ENCODE measurements at regions not wholly inside any gene's neighbourhood (a gene's known extent, or its start where the extent isn't known, plus 50 kb on each side); places are given as distances from the start of the nearest gene placed in this dataset.
A peak's percentile ranks its signal among the peaks of the same experiment; 100 is the strongest.

- Histone ChIP-seq H3K27me3 (no peaks in the 10 kb centered on the region), H3K27ac (no peak overlapping the region), H3K4me1 (no peaks in the 10 kb centered on the region), H3K9me3 (no peaks in the 10 kb centered on the region), H3K4me3 (no peak overlapping the region), H3K36me3 (no peaks in the 10 kb centered on the region)
- in situ Hi-C loops (cut with MboI; ENCODE audit: low pct_ligation_motif_present in 1 of 4, low pct_unique_long_range_greater_than_20kb in 1 of 4, low sequenced_read_pairs in 3 of 4) = no loop called here
- TF ChIP-seq EP300 (IDR thresholded peaks at IDR 0.05; ENCODE audit: low read depth) = no peak
- TF ChIP-seq, protein P1, sequence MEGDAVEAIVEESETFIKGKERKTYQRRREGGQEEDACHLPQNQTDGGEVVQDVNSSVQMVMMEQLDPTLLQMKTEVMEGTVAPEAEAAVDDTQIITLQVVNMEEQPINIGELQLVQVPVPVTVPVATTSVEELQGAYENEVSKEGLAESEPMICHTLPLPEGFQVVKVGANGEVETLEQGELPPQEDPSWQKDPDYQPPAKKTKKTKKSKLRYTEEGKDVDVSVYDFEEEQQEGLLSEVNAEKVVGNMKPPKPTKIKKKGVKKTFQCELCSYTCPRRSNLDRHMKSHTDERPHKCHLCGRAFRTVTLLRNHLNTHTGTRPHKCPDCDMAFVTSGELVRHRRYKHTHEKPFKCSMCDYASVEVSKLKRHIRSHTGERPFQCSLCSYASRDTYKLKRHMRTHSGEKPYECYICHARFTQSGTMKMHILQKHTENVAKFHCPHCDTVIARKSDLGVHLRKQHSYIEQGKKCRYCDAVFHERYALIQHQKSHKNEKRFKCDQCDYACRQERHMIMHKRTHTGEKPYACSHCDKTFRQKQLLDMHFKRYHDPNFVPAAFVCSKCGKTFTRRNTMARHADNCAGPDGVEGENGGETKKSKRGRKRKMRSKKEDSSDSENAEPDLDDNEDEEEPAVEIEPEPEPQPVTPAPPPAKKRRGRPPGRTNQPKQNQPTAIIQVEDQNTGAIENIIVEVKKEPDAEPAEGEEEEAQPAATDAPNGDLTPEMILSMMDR (IDR thresholded peaks at IDR 0.05) = no peak
- DNase-seq = no peak
- intact Hi-C loops (cut with DNase I; ENCODE audit: low total_unique reads) = no loop called here
- WGBS, 2 donors (ENCODE audit: low coverage in 1 of 2) = 77 to 79% methylated on average over 3 to 9 of the region's 9 CpGs
Observed at GRCh38 chr3:54003136-54003535, 111.5 kb upstream of the SELENOK start.

DNA sequence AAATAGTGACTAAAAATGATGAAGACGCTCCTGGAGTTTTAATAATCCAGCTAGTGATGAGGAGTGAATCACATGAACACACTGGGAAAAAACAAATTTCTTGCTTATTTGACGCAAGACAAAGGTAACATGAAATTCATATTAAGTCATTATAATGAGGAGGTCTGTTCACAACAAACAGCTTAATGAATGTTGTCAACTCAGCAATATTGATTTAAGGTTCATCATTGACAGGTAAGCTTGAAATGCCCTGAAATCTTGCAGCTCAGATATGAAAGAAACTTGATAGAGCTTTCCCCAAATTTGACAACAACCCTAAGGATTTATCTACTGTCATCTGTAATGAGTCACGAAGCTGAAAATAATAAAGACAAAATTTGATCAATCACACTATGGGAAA lies 108.1 kb upstream of the SELENOK start:
- no peaks in the 10 kb centered on the region for H3K36me3 ChIP-seq
- DNase-seq = no peak
- 77 to 82% methylated on average over 3 of the region's 3 CpGs for WGBS, 2 donors (ENCODE audit: low coverage in 1 of 2)
- H3K4me1 ChIP-seq = no peaks in the 10 kb centered on the region
- H3K27me3 ChIP-seq = no peaks in the 10 kb centered on the region
- intact Hi-C loops (cut with DNase I; ENCODE audit: low total_unique reads) = no loop called here
- H3K9me3 ChIP-seq = no peaks in the 10 kb centered on the region
- no peak overlapping the region for H3K27ac ChIP-seq
- in situ Hi-C loops (cut with MboI; ENCODE audit: low pct_ligation_motif_present in 1 of 4, low pct_unique_long_range_greater_than_20kb in 1 of 4, low sequenced_read_pairs in 3 of 4) = no loop called here
- TF ChIP-seq, protein P1 (IDR thresholded peaks at IDR 0.05) = no peak
- no peak for TF ChIP-seq POLR2A (IDR thresholded peaks at IDR 0.05)
- TF ChIP-seq POLR2AphosphoS5 (IDR thresholded peaks at IDR 0.05) = no peak
- no peak for TF ChIP-seq EP300 (IDR thresholded peaks at IDR 0.05; ENCODE audit: low read depth)
- no peak overlapping the region for H3K4me3 ChIP-seq

- no peak for DNase-seq
- intact Hi-C loops (cut with DNase I; ENCODE audit: low total_unique reads) = no loop called here
- TF ChIP-seq POLR2AphosphoS5 (IDR thresholded peaks at IDR 0.05) (no peak), EP300 (IDR thresholded peaks at IDR 0.05; ENCODE audit: low read depth) (no peak), POLR2A (IDR thresholded peaks at IDR 0.05) (no peak)
- TF ChIP-seq, protein P1 (IDR thresholded peaks at IDR 0.05) = no peak
- no peaks in the 10 kb centered on the region for H3K4me1 ChIP-seq
- no peaks in the 10 kb centered on the region for H3K9me3 ChIP-seq
- H3K27me3 ChIP-seq = no peaks in the 10 kb centered on the region
- 82 to 93% methylated on average over 2 of the region's 2 CpGs for WGBS, 2 donors (ENCODE audit: low coverage in 1 of 2)
- H3K4me3 ChIP-seq = no peak overlapping the region
- in situ Hi-C loops (cut with MboI; ENCODE audit: low pct_ligation_motif_present in 1 of 4, low pct_unique_long_range_greater_than_20kb in 1 of 4, low sequenced_read_pairs in 3 of 4) = no loop called here
- no peaks in the 10 kb centered on the region for H3K36me3 ChIP-seq
- no peak overlapping the region for H3K27ac ChIP-seq
Observed at GRCh38 chr3:53998980-53999379, 107.3 kb upstream of the SELENOK start.

GRCh38 chr3:53997476-53997875 lies 105.8 kb upstream of the SELENOK start:
- no peaks in the 10 kb centered on the region for H3K4me1 ChIP-seq
- no peak overlapping the region for H3K27ac ChIP-seq
- DNase-seq = no peak
- no peaks in the 10 kb centered on the region for H3K27me3 ChIP-seq
- intact Hi-C loops (cut with DNase I; ENCODE audit: low total_unique reads) (no loop called here), in situ Hi-C loops (cut with MboI; ENCODE audit: low pct_ligation_motif_present in 1 of 4, low pct_unique_long_range_greater_than_20kb in 1 of 4, low sequenced_read_pairs in 3 of 4) (no loop called here)
- 76 to 83% methylated on average over 4 of the region's 4 CpGs for WGBS, 2 donors (ENCODE audit: low coverage in 1 of 2)
- H3K36me3 ChIP-seq = no peaks in the 10 kb centered on the region
- no peak for TF ChIP-seq POLR2AphosphoS5 (IDR thresholded peaks at IDR 0.05)
- TF ChIP-seq POLR2A (IDR thresholded peaks at IDR 0.05) = no peak
- H3K4me3 ChIP-seq = no peak overlapping the region
- no peaks in the 10 kb centered on the region for H3K9me3 ChIP-seq

GRCh38 chr3:53996141-53996874 lies 104.6 kb upstream of the SELENOK start:
- Histone ChIP-seq H3K4me3 (no peak overlapping the region), H3K9me3 (no peaks in the 10 kb centered on the region), H3K27me3 (no peaks in the 10 kb centered on the region), H3K27ac (no peak overlapping the region), H3K36me3 (no peaks in the 10 kb centered on the region), H3K4me1 (no peaks in the 10 kb centered on the region)
- in situ Hi-C loops (cut with MboI; ENCODE audit: low pct_ligation_motif_present in 1 of 4, low pct_unique_long_range_greater_than_20kb in 1 of 4, low sequenced_read_pairs in 3 of 4) = no loop called here
- intact Hi-C loops (cut with DNase I; ENCODE audit: low total_unique reads) = no loop called here
- TF ChIP-seq POLR2AphosphoS5 (IDR thresholded peaks at IDR 0.05) = no peak
- TF ChIP-seq POLR2A (IDR thresholded peaks at IDR 0.05) = no peak
- no peak for TF ChIP-seq EP300 (IDR thresholded peaks at IDR 0.05; ENCODE audit: low read depth)
- TF ChIP-seq, protein P1 (IDR thresholded peaks at IDR 0.05) = no peak
- DNase-seq = peak; percentile 10
- WGBS, 2 donors (ENCODE audit: low coverage in 1 of 2) = 53% methylated on average over 7 of the region's 7 CpGs; no CpG with 5 or more reads in 1 of the 2 donors
